Frontal cortex (tissue), 3 donors: ENCODE measurements at regions not wholly inside any gene's neighbourhood (a gene's known extent, or its start where the extent isn't known, plus 50 kb on each side); places are given as distances from the start of the nearest gene placed in this dataset.
A peak's percentile ranks its signal among the peaks of the same experiment; 100 is the strongest.

Source experiments
- DNase-seq, 2 donors: peaks; one replicate each; pipeline ENCODE4 v3.0.0; 2012; ENCODE audit warnings: low spot score in 2 of 2
- FAIRE-seq: peaks from 2 replicates; lab custom pipeline; 2012; peaks lifted over from hg19 to GRCh38; lab: Jason Lieb, UNC
- donor health status: control.
- donor health status: control.
- donor health status: control.

DNA sequence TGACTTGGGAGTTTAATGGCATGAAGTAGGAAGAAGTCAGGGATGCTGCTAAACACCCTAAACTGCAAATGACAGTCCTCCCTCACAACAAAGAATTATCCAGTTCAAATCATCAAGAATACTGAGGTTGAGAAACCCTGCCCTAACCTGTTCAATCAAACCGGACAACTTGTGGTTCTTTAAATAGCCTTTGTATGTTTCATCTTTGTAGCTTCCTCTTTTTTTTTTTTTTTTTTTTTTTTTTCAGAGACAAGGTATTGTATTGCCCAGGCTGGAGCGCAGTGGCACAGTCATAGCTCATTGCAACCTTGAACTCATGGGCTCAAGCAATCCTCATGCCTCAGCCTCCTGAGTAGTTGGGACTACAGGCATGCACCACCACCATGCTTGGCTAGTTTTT is 52.5 kb upstream of the TTC29 start:
- DNase-seq = no peak
- FAIRE-seq = no peak

DNA sequence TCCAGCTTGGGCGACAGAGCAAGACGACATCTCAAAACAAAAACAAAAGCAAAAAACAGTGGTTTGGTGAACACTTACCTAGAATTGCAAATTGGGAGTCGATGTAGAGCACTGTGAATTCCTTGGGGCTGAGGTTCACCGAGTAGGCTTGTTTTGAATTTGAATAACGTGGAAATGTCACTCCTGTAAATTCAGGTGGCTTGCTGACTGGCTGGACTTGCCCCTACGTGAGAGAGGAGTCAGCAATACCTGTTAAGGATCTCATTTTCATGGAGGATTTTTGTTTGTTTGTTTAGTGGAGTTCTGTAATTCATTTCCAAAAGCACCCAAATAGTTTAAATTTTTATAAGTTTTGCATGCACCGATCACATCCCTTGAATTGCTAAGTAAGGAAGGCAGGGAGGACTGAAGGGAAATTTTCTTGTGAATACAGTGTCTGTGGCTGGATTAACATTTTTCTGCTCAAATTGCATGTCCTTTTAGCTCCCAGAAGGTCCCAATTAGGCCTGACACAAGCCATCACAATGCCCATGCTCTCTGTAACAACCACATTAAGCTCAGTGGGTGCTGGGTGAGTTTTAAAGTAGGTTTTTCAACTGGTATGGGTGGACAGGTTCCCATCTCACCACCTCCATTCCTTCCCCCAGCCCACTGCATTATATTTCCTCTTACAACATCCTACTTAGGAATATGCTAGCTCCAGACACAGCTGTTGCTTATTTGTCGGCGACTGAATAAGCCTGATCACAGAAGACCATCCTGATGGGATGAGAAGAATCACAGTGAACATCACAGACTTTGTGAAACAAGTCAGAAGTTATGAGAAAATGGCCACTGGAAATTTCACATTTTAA is 58.5 kb upstream of the TTC29 start:
- DNase-seq (no peak), FAIRE-seq (no peak)

DNA sequence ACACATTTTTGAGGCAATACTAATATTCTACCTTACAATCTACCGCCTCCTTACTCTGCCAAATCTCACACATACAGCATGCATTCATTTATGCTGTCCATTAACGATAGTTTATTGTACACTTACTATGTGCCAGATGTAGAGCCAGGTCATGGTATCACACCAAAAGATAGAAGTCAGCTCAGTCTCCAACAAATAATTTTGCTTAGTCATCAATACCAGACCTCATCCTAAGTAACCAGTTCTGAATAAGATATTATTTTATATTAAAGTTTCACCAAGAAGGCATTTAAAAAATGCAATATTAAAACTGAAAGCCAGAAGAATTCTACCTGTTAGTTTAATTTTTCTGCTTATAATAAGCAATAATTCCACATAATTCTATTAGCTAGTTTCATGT is 60.6 kb upstream of the TTC29 start:
- FAIRE-seq (no peak), DNase-seq (no peak)

DNA sequence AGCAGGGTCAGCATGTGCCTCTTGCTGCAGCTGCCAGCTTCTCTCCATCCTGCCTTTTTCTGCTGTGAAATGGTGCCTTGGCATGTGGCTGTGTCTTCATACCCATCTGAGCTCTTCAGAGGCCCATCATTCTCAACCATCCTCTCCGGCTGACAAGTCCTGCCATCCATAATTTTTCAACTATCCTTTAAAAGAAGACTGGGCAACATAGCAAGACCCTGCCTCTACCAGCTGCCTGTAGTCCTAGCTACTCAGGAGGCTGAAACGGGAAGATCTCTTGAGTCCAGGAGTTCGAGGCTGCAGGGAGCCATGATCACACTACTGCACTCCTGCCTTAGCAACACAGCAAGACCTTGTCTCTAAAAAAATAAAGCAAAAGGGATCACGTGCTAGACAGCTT is 64.2 kb upstream of the TTC29 start:
- no peak for DNase-seq
- FAIRE-seq = no peak

DNA sequence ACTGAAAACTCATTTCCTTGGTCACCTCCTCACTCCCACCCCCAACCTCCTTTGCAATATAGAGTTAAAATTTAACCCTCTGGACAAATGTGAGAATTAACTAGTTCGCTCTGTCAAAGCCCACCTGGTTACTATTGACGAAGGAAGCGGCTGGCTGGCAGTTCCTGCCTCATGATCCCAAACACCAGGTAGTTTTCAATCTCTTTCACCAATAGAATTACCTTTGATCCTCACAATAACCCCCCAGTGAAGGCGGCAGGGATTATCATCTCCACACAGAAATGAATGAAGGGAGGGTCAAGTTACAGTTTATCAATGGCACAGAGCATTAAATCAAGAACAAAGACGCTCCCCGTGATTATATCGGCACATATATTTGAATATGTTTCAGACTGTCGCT is 65.7 kb upstream of the TTC29 start:
- FAIRE-seq = no peak

DNA sequence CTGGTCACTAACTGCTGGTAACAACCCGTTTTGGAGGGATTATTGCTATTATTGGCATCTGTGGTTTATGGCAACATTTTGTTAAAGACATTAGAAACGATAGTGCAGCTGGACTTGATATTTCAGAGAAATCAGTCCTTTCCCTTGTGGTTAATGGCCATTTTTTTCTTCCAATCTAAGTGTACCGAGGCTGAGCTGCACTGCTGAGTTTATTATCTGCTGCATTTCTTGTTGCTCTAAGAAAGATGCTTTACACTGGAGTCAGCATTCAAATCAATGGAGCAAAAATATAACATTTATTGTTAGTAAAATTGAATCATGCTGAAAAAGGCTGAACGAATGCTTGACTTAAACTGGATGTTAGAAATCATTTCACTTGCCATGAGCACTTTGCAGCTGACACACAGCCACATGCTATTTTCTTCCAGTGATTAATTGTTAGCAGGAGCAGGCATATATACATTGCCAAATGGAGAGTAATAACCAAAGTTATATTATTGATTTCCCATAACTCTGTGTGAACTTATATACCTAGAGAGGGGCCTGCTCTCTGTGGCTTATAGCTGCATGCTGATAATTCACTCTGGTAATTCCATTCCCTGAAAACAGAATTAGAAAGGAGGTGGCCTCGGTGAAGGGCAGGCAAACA is 66.5 kb upstream of the TTC29 start:
- no peak for DNase-seq

More for the DNA sequence above, 65.7 kb upstream of the TTC29 start:
- DNase-seq = no peak

DNA sequence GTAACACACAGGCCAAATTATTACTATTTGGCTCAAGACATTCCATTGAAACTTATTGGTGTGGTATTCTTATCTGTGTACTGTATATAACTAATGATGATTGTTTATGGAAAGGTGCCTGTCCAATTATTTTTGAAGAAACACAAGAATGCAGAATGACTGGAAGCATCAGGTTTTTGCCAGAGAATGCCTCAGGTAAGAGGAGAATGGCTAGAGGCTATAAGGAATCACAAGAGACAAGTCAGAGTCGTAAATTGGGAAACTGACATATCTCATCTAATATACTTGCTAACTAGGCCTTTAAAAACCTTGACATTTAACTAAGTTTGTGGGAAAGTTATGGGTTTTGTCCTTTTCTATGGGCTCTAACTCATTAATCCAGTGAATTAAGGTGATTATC is 69.3 kb upstream of the TTC29 start:
- no peak for FAIRE-seq
- no peak for DNase-seq

More for the DNA sequence above, 66.5 kb upstream of the TTC29 start:
- FAIRE-seq = no peak

DNA sequence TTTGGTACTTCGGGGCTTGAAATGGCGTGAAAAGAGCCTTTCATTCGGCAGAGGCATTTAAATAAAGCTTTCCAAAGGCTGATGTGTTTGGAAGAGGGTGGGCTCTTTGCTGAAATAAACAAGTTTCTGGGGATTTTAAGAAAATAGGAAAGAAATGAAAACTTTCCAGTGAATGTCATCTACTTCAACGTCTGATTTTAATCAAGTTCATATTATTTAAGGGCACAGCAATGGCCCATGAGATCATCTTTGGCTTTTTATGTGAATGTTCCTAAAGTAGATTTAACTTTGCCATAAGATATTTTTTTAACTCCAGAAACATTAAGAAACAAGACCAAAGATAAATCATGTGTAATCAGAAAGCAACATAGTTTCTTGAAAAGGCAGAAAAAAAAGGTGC is 69.8 kb upstream of the TTC29 start:
- FAIRE-seq = no peak
- DNase-seq = no peak

DNA sequence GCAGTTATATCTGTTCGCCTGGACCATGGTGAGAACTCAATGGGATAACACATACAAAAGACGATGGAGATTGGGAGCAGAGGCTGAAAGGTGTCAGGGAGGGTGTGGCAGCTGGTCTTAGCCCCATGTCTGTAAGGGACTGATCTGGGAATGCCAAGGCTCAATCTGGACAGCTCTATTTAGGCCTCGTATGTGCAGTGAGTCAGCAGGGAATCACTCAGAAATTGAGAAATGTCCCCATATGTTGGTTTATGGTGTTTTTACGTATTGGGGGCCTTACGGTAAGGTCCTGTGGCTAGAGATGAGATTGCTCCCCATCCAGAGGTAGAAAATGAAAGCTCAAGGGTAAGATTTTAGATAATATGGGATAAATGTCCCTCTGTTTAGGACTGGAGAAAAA is 71.4 kb upstream of the TTC29 start:
- no peak for FAIRE-seq
- DNase-seq = no peak

DNA sequence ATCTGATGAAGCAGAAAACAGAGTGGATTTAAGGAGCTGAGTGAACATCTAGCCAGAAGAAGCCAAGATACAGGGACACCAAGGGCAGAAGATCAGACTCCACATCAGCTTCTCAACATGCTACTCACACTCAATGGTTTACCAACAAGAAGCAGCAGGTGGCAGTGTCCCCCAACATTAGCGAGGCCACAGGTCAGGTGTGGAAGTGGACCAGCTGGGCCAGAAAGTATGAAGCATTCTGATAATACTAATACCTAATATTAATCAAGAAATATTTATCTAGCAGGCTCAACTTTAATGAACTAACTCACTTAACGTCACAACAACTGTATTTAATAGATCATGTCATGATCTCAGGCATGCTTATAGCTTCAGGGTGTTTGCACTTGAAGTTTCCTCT is 73.4 kb upstream of the TTC29 start:
- peak; percentile 4 to 11 for DNase-seq
- FAIRE-seq = peak; percentile 36

DNA sequence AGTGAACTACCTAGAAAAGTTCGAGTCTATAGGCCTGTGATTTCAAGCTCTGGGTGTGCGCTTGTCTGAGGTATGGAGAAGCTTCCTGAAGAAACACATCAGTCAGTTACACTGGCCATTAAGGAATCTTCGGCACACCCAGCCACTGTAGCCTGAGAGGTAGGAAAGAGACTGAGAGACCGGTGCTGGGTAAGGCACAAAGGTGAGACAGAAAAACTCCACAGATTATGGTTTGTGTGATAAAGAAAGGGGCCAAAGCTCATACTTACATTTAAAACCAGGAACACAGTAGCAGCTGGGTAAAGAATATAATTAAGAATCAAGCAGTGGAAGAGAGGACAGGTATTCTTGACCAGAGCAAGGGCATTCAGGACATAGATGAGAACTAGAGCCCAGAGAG is 74.8 kb upstream of the TTC29 start:
- no peak for DNase-seq
- FAIRE-seq = no peak

DNA sequence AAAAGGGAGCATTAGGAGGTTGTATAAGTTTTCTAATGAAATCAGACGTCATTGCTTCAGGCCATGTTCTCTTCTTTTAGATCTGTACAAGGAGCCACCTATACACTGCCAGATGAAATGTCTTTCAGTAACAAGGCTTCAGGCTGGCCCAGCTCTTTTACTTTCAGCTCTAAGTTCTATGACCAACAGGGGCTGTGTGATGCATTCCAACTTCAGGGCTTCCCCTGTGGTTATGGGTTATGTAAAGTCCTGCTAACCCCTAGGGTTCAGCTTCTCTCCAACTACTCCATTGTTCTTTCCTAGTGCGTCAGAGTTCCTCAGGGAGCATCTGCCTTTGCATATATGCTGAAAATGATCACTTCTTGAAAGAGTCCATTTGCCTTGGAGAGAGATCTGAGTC is 79.4 kb upstream of the TTC29 start:
- DNase-seq = no peak
- no peak for FAIRE-seq

DNA sequence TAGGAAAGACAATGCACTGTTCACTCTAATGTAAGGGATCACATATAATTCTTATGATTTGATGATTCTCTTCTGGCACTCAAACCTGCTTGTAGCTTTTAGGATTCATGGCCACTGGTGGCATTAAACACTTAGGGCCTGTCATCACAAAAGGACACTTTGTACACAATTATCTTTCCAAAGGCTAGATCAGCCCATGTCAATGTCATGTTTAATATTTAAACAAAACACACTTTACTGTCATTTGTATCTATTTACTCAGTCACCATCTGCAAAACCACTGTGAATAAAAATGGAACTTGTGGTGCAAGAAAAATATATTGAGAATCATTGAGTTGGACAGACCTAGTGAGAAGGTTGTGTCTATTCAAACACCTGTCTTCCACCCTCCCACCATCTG is 83.6 kb upstream of the TTC29 start:
- no peak for FAIRE-seq

DNA sequence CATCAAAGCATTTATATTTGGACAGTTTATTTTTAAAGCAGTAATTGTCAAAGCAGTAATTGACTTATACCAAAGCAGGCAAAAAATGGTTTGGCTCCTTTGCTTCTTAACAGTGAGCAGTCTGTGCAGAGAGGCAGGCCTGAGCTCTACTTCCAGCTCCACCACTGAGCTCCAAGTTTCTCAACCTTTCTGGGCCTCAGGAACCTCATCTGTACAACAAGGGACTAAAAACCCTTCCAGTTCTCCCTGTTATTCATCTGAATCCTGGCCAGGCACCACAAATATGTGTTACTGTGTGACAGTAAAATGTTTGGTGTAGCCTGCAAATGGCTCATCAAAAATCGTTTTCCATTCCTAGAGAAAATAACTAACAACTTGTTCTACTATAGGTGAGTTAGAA is 88.7 kb upstream of the TTC29 start:
- no peak for DNase-seq
- no peak for FAIRE-seq

More for the DNA sequence above, 83.6 kb upstream of the TTC29 start:
- DNase-seq = no peak

DNA sequence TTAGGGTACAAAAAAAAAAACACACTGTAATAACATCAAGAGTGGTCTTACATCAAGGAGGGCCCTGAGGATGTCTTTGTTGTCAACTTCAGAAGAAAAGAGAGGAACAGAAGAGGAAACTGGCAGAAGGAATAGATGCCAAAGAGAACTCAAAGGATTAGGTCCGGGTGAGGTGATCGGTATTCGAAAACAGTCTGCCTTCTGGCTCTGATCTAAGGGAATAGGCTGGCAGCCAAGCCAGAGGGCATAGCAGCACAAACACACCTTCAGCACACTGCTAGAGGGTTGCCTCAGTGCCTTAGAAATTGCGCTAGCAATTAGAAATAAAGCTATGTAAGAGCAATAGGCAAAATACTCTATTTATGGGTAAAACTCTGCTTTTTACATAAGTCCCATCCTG is 91.4 kb upstream of the TTC29 start:
- DNase-seq (no peak), FAIRE-seq (no peak)

DNA sequence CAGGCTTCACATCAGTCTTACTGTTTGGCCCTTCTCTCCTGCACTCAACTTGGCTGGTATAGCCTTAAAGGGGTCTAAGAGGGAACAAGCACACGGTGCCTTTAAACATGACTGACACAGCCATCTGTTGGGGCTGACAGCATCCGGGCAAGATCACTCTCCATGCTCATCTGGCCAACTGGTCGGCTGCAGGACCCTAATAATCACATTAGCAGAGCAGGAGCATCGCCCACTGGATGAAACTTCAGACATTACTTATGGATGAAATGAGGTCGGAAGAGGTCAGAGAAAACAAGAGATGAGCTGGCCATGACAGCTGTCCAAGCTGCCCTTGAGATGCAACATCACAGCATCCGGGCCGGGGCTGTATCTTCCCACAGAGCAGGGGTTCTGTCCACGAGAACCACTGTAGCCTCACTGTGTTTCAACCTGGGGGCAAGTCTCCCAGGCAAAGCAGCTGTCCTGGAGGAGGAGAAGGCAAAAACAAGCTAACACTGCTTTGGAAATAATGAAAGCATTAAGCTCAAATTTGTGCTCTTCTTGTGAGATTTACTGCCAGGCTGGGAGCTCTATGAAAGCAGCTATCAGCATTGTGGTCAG is 94.4 kb upstream of the TTC29 start:
- DNase-seq = no peak
- no peak for FAIRE-seq

DNA sequence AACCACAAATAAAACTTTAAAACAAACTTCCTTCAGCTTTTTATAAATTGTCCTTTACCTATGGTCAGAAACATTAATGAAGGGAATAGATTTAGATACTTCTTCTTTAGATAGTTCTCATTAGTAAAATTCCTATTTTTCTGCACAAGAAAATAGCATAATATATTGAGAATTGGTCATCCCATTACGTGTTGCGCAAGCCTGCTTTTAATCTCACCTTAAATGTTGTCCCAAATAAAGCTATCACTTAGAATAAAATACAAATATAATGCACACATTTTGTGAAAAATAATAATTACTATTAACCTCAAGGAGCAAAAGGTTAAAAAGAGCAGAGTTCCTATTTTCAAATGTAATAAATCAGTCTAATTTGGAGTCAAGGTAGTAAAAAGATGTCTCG is 95.2 kb upstream of the TTC29 start:
- FAIRE-seq (no peak), DNase-seq (no peak)

DNA sequence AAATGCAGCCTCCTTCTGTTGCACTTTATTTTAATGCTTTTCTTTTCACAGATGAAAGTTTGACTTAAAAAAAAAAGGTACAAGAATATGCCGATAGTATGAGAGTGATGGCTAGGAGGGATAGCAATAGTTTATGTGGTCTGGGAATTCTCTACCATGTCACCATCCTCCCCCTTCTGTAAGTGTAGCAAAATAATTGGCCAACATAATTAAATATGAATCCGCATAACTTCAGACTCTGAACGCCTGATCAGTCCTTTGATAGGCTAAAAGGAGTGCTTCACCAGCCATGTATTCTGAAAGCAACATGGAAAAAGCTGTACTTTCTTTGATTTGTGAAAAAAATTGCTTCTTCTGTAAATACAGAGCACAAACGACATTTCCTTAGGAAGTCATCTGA is 95.7 kb upstream of the TTC29 start:
- DNase-seq = no peak
- no peak for FAIRE-seq

DNA sequence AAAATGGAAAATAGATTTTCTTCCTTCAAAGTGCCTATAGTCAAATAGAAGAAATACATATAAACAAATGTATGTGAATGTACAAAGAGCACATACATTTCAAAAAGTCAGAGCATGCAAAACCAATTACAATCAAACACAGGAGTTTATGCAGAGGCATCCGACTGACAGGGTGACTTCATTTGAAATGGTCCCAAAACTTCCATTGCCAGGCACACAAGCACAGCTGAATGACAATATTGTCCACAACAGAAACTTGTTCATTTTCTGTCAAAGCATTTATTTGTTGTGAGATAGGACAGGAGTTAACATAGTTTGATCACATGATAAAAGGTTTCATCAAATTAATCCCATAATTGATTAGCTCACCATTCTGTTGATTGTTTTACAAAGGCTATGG is 96.4 kb upstream of the TTC29 start:
- DNase-seq (no peak), FAIRE-seq (peak; percentile 13)

DNA sequence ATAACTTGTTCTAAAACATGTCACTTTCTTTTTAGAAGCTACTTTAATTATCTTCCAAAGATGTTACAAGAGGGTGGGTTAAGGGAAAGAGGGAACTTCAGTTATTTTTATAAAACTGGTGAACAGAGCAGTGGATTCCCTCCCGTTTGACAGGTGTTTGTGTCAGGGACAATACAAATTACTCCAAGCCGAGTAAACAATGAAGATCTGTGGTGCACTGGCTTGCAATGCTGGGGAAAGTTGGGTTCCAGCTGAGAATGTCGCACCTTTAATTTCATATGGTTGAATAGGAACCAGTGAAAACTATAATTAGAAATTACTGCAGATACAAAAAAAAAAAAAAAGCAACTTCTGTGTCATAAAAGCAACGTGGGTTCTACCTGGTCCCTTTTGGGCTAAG is 98.6 kb upstream of the TTC29 start:
- DNase-seq = no peak
- no peak for FAIRE-seq

DNA sequence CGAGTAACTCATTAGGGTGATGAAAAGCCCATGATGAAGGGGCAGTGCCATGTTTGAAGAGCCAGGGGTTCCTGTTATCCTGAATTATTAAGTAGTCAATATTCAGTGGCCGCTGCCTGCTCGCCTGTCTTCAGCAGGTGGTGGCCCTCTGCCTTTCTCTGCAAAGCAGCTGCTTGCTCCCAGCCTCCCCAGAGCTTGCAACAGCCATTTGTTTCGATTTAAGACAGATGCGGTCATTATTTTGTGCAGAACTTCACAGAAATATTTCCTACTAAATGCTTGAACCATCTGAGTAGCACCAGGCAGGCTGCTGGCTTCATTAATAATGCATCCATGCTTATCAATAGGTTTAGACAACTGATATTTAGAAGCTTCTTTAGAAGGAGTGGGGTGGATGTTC is 104.3 kb upstream of the TTC29 start:
- no peak for DNase-seq
- FAIRE-seq = no peak
